CD8-positive, alpha-beta memory T cell (primary cell): ENCODE measurements at regions not wholly inside any gene's neighbourhood (a gene's known extent, or its start where the extent isn't known, plus 50 kb on each side); places are given as distances from the start of the nearest gene placed in this dataset.
"Not testable (repeated sequence)": the region's sequence is repeated elsewhere in the genome, so short reads cannot be mapped to it uniquely, and the experiment has no call there.

ENCODE experiments used
- CTCF ChIA-PET: fragments of 350-600 bp; sonication (Branson Sonifier 250); formaldehyde crosslinking; loops from one replicate; lab custom pipeline; 2021; ENCODE audit warnings: antibody characterized with exemption; lab: Charles Lee
- POLR2A ChIA-PET: fragments of 350-600 bp; sonication (Branson Sonifier 250); formaldehyde crosslinking; loops from one replicate; lab custom pipeline; 2021; ENCODE audit warnings: antibody characterized with exemption; lab: Charles Lee
- DNase-seq, 5 donors: peaks; one replicate each; pipeline versions ENCODE4 v3.0.0 to v3.0.0-alpha.2; 2020 to 2022; ENCODE audit warnings: mixed read lengths in 1 of 5
- H3K27ac ChIP-seq: one replicate; pipeline ENCODE4 v1.7.0; 2013; ENCODE audit warnings: low read depth, mild to moderate bottlenecking, low read length, moderate library complexity
- H3K27me3 ChIP-seq: 2 replicates; pipeline ENCODE4 v1.7.0; 2013; ENCODE audit warnings: low read length, mild to moderate bottlenecking; ENCODE audit not compliant: insufficient read depth, poor library complexity, severe bottlenecking
- H3K36me3 ChIP-seq: 2 replicates; pipeline ENCODE4 v1.7.0; 2013; ENCODE audit warnings: mild to moderate bottlenecking, low read length, moderate library complexity; ENCODE audit not compliant: insufficient read depth
- H3K4me1 ChIP-seq: 2 replicates; pipeline ENCODE4 v1.7.0; 2013; ENCODE audit warnings: mild to moderate bottlenecking, low read length, moderate library complexity; ENCODE audit not compliant: insufficient read depth
- H3K4me3 ChIP-seq: 2 replicates; pipeline ENCODE4 v1.7.0; 2013; ENCODE audit warnings: mild to moderate bottlenecking, low read length
- H3K9me3 ChIP-seq: 2 replicates; pipeline ENCODE4 v1.7.0; 2013; ENCODE audit warnings: mild to moderate bottlenecking, low read length
- H3K27ac Mint-ChIP-seq, 8 donors: one replicate each; pipeline ENCODE4 v1.8.0; 2020 to 2021; ENCODE audit warnings: mixed read lengths in 8 of 8, mild to moderate bottlenecking in 6 of 8, inconsistent platforms in 3 of 8, moderate library complexity in 3 of 8
- H3K27me3 Mint-ChIP-seq, 2 donors: one replicate each; pipeline ENCODE4 v1.8.0; 2020 to 2021; ENCODE audit warnings: mixed read lengths in 2 of 2, mild to moderate bottlenecking in 1 of 2, moderate library complexity in 1 of 2
- H3K36me3 Mint-ChIP-seq, 3 donors: one replicate each; pipeline ENCODE4 v1.8.0; 2020 to 2021; ENCODE audit warnings: mixed read lengths in 3 of 3, inconsistent platforms in 1 of 3, mild to moderate bottlenecking in 1 of 3
- H3K4me1 Mint-ChIP-seq, 3 donors: one replicate each; pipeline ENCODE4 v1.8.0; 2020 to 2021; ENCODE audit warnings: mixed read lengths in 3 of 3, inconsistent platforms in 1 of 3, mild to moderate bottlenecking in 1 of 3
- H3K4me3 Mint-ChIP-seq, 7 donors: one replicate each; pipeline ENCODE4 v1.8.0; 2020 to 2021; ENCODE audit warnings: mixed read lengths in 7 of 7, mild to moderate bottlenecking in 6 of 7, moderate library complexity in 4 of 7, inconsistent platforms in 2 of 7
- H3K9me3 Mint-ChIP-seq, 5 donors: one replicate each; pipeline ENCODE4 v1.8.0; 2020 to 2022; ENCODE audit warnings: mixed read lengths in 5 of 5, mild to moderate bottlenecking in 3 of 5, moderate library complexity in 2 of 5, inconsistent platforms in 1 of 5

DNA sequence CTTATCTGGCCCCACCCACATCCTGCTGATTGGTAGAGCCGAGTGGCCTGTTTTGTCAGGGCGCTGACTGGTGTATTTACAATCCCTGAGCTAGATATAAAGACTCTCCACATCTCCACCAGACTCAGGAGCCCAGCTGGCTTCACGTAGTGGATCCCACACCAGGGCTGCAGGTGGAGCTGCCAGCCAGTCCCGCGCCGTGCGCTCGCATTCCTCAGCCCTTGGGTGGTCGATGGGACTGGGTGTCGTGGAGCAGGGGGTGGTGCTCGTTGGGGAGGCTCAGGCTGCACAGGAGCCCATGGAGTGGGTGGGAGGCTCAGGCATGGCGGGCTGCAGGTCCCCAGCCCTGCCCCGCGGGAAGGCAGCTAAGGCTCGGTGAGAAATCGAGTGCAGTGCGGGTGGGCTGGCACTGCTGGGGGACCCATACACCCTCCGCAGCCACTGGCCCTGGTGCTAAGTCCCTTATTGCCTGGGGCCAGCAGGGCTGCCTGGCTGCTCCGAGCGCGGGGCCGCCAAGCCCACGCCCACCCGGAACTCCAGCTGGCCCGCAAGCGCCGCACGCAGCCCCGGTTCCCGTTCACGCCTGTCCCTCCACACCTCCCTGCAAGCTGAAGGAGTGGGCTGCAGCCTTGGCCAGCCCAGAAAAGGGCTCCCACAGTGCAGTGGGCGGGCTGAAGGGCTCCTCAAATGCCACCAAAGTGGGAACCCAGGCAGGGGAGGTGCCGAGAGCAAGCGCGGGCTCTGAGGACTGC is 97.4 kb upstream of the MALRD1 start:
- H3K36me3 ChIP-seq, H3K4me1 Mint-ChIP-seq, CTCF ChIA-PET, H3K4me3 ChIP-seq, H3K27me3 Mint-ChIP-seq, H3K36me3 Mint-ChIP-seq, H3K9me3 ChIP-seq, DNase-seq, H3K9me3 Mint-ChIP-seq, H3K4me1 ChIP-seq, H3K27me3 ChIP-seq, H3K27ac ChIP-seq, H3K4me3 Mint-ChIP-seq, H3K27ac Mint-ChIP-seq: not testable (repeated sequence)
- POLR2A ChIA-PET = interaction anchor here (0.6 kb wide), 1 partner anchor 177 kb away, joined by 3 read pairs; no protein-coding TSS in a partner anchor

DNA sequence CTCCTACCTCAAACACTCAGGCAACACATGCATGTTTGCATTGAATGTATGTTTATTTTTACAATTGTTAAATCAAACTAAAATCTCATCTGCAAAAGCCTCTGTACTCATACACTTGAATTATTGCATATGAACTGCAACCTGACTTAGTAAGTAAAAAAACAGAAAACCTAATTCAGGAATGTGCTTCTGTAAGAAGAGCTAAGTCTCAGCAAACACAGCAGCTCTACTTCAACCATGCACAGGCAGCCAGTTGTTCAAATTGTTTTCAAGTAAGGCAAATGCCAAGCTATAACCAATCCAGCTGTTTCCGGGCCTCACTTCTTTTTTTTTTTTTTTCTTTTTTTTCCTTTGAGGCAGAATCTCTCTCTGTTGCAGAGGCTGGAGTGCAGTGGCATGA is 93.5 kb upstream of the MALRD1 start:
- Histone ChIP-seq H3K4me3 (no peak overlapping the region), H3K27ac (no peak overlapping the region), H3K9me3 (no peaks in the 10 kb centered on the region), H3K27me3 (no peaks in the 10 kb centered on the region), H3K4me1 (no peaks in the 10 kb centered on the region), H3K36me3 (no peaks in the 10 kb centered on the region)
- ChIA-PET CTCF (no interaction called here), POLR2A (no interaction called here)
- H3K27me3 Mint-ChIP-seq = no peaks in the 10 kb centered on the region
- DNase-seq = no peak
- H3K36me3 Mint-ChIP-seq = no peaks in the 10 kb centered on the region
- H3K9me3 Mint-ChIP-seq = peaks cover 0 to 9% (median 0%) of the 10 kb centered on the region in 5 donors
- no peak overlapping the region for H3K27ac Mint-ChIP-seq
- H3K4me3 Mint-ChIP-seq = no peak overlapping the region
- H3K4me1 Mint-ChIP-seq = no peaks in the 10 kb centered on the region

- peaks cover 0 to 6% (median 3%) of the 10 kb centered on the region in 5 donors for H3K9me3 Mint-ChIP-seq
- H3K36me3 Mint-ChIP-seq = no peaks in the 10 kb centered on the region
- ChIA-PET CTCF (no interaction called here), POLR2A (no interaction called here)
- no peaks in the 10 kb centered on the region for H3K27me3 Mint-ChIP-seq
- Histone ChIP-seq H3K27me3 (no peaks in the 10 kb centered on the region), H3K27ac (no peak overlapping the region), H3K4me3 (no peak overlapping the region), H3K9me3 (no peaks in the 10 kb centered on the region), H3K4me1 (no peaks in the 10 kb centered on the region), H3K36me3 (no peaks in the 10 kb centered on the region)
- H3K4me3 Mint-ChIP-seq = no peak overlapping the region
- no peaks in the 10 kb centered on the region for H3K4me1 Mint-ChIP-seq
- DNase-seq = no peak
- H3K27ac Mint-ChIP-seq = no peak overlapping the region
Measured at GRCh38 chr10:18959369-18959768, 89.2 kb upstream of the MALRD1 start.

GRCh38 chr10:18960466-18961079 is 88.0 kb upstream of the MALRD1 start:
- Histone ChIP-seq H3K4me1 (no peaks in the 10 kb centered on the region), H3K27me3 (no peaks in the 10 kb centered on the region), H3K27ac (no peak overlapping the region), H3K9me3 (no peaks in the 10 kb centered on the region), H3K36me3 (no peaks in the 10 kb centered on the region), H3K4me3 (no peak overlapping the region)
- Mint-ChIP-seq H3K9me3 (peaks cover 0 to 6% (median 3%) of the 10 kb centered on the region in 5 donors), H3K27me3 (no peaks in the 10 kb centered on the region), H3K36me3 (peaks cover 0 to 1% (median 0%) of the 10 kb centered on the region in 3 donors), H3K4me1 (no peaks in the 10 kb centered on the region), H3K27ac (no peak overlapping the region), H3K4me3 (no peak overlapping the region)
- DNase-seq = no peak
- ChIA-PET CTCF (no interaction called here), POLR2A (no interaction called here)

DNA sequence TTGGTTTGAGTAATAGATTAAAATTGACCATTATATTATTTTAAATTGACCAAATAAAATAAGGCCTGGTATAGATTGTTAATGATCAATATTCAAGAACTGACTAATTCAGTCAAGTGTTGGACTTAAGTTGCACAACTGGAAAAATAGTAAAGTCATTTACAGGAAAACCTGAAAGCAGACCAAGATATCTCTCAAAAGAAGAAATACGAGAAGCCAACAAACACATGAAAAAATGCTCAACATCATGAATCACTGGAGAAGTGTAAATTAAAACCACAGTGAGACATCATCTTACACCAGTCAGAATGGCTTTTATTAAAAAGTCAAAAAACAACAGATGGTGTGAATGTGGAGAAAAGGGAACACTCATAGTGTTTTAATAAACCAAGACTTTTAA is 80.4 kb upstream of the MALRD1 start:
- no peak overlapping the region for H3K4me3 Mint-ChIP-seq
- H3K9me3 Mint-ChIP-seq = peaks cover 4 to 19% (median 11%) of the 10 kb centered on the region in 5 donors
- Histone ChIP-seq H3K36me3 (no peaks in the 10 kb centered on the region), H3K27ac (no peak overlapping the region), H3K9me3 (no peaks in the 10 kb centered on the region), H3K4me1 (no peaks in the 10 kb centered on the region), H3K4me3 (no peak overlapping the region), H3K27me3 (no peaks in the 10 kb centered on the region)
- peaks cover 0 to 2% (median 0%) of the 10 kb centered on the region in 3 donors for H3K36me3 Mint-ChIP-seq
- no peaks in the 10 kb centered on the region for H3K4me1 Mint-ChIP-seq
- CTCF ChIA-PET = no interaction called here
- no peak for DNase-seq
- POLR2A ChIA-PET = no interaction called here
- H3K27me3 Mint-ChIP-seq = no peaks in the 10 kb centered on the region
- H3K27ac Mint-ChIP-seq = no peak overlapping the region

DNA sequence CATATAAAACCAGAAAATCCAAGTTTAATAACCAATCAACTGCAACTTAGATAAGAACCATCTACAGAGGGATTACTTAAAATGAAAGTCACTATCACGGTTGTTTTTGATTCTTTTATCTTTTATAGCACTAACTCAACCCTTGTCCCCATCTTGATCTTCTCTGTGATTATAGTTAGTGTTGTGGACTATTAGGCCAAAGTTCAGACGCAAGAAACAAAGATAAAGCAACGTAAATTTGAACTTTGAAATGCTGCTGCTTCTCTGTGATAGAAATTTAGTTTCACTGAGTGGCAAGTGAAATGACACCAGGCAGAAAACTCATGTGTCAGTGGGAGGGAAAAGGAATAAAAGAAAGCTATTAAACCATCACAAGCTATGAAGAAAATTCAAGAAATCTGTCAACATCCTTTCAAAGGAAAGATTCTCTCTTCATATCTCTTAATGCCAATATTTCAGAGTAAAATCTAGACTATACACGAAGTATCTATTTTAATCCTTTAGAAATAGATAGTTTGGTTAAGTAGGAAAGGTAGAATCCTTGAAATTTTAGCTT is 71.8 kb upstream of the MALRD1 start:
- no peak for DNase-seq
- ChIA-PET CTCF (no interaction called here), POLR2A (no interaction called here)
- no peaks in the 10 kb centered on the region for H3K36me3 ChIP-seq
- H3K4me3 ChIP-seq = no peak overlapping the region
- H3K9me3 ChIP-seq = no peaks in the 10 kb centered on the region
- H3K9me3 Mint-ChIP-seq = peaks cover 2 to 11% (median 6%) of the 10 kb centered on the region in 5 donors
- no peaks in the 10 kb centered on the region for H3K4me1 Mint-ChIP-seq
- H3K4me1 ChIP-seq = no peaks in the 10 kb centered on the region
- H3K4me3 Mint-ChIP-seq = no peak overlapping the region
- no peaks in the 10 kb centered on the region for H3K36me3 Mint-ChIP-seq
- H3K27ac ChIP-seq = no peak overlapping the region
- no peaks in the 10 kb centered on the region for H3K27me3 Mint-ChIP-seq
- H3K27me3 ChIP-seq = no peaks in the 10 kb centered on the region
- H3K27ac Mint-ChIP-seq = no peak overlapping the region

DNA sequence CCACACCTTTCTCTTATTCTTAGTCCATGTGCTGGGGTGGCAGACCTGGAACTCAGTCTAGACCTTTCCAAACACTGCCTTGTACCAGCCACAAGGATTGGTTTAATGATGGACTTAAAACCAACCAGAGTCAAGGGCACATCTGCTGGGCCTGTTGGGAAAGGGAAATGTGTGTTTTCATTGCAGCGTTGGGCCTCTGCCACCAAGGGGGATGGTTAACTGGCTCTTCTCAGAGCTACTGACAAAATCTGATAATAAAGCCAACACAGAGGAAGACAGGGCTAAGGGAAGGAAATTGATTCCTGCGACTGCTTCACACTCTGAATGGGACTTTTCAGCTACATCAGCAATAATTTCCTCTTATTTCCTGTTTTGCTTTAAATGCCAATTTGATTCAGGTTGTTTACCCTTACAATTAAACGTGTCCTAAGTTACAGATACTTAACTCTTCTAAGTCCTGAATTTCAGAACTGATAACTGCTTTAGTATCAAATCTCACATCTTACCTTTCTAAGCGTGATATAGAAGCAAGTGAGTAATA is 68.4 kb upstream of the MALRD1 start:
- ChIA-PET POLR2A (no interaction called here), CTCF (no interaction called here)
- no peak overlapping the region for H3K27ac Mint-ChIP-seq
- no peaks in the 10 kb centered on the region for H3K27me3 Mint-ChIP-seq
- no peaks in the 10 kb centered on the region for H3K4me1 Mint-ChIP-seq
- peaks cover 0 to 5% (median 0%) of the 10 kb centered on the region in 5 donors for H3K9me3 Mint-ChIP-seq
- H3K27ac ChIP-seq = no peak overlapping the region
- H3K9me3 ChIP-seq = no peaks in the 10 kb centered on the region
- no peaks in the 10 kb centered on the region for H3K36me3 ChIP-seq
- no peaks in the 10 kb centered on the region for H3K36me3 Mint-ChIP-seq
- no peaks in the 10 kb centered on the region for H3K4me1 ChIP-seq
- H3K27me3 ChIP-seq = no peaks in the 10 kb centered on the region
- no peak overlapping the region for H3K4me3 ChIP-seq
- DNase-seq = no peak
- H3K4me3 Mint-ChIP-seq = no peak overlapping the region

GRCh38 chr10:18984531-18984930 is 64.1 kb upstream of the MALRD1 start:
- no peaks in the 10 kb centered on the region for H3K36me3 ChIP-seq
- no peaks in the 10 kb centered on the region for H3K36me3 Mint-ChIP-seq
- no peaks in the 10 kb centered on the region for H3K4me1 ChIP-seq
- ChIA-PET CTCF (no interaction called here), POLR2A (no interaction called here)
- H3K4me1 Mint-ChIP-seq = no peaks in the 10 kb centered on the region
- no peak overlapping the region for H3K27ac ChIP-seq
- peaks cover 3 to 9% (median 6%) of the 10 kb centered on the region in 5 donors for H3K9me3 Mint-ChIP-seq
- no peaks in the 10 kb centered on the region for H3K27me3 ChIP-seq
- peaks cover 0 to 2% of the 10 kb centered on the region in 2 donors for H3K27me3 Mint-ChIP-seq
- H3K9me3 ChIP-seq = no peaks in the 10 kb centered on the region
- DNase-seq = no peak
- no peak overlapping the region for H3K4me3 ChIP-seq
- H3K27ac Mint-ChIP-seq = peak overlapping the region in 1 of 8 donors; percentile 14
- no peak overlapping the region for H3K4me3 Mint-ChIP-seq
